ENCODE measurements at regions not wholly inside any gene's neighbourhood (a gene's known extent, or its start where the extent isn't known, plus 50 kb on each side); places are given as distances from the start of the nearest gene placed in this dataset.
"Not testable (repeated sequence)": the region's sequence is repeated elsewhere in the genome, so short reads cannot be mapped to it uniquely, and the experiment has no call there.

GRCh38 chr2:90291168-90291883, 1599.9 kb downstream of the RPIA start:
- not testable (repeated sequence) for TF ChIP-seq CTCF (IDR thresholded peaks at IDR 0.05; ENCODE audit: insufficient read depth, low read depth, low read length); EZH2 (IDR thresholded peaks at IDR 0.05; ENCODE audit: insufficient read depth, low read length)
